NB4 (cell line): ENCODE measurements at regions not wholly inside any gene's neighbourhood (a gene's known extent, or its start where the extent isn't known, plus 50 kb on each side); places are given as distances from the start of the nearest gene placed in this dataset.

Source experiments
- MYC ChIP-seq: IDR thresholded peaks from 2 replicates; pipeline ENCODE4 v1.6.1; 2011; ENCODE audit warnings: low read depth, low read length
- POLR2A ChIP-seq: IDR thresholded peaks from 2 replicates; pipeline ENCODE4 v1.6.1; 2011; ENCODE audit warnings: mild to moderate bottlenecking; ENCODE audit not compliant: insufficient read length; ENCODE audit errors: extremely low read depth
- TF ChIP-seq, protein P1 (sequence below): IDR thresholded peaks from one replicate; pipeline ENCODE4 v1.5.1; 2012; ENCODE audit warnings: low read depth, low read length

DNA sequence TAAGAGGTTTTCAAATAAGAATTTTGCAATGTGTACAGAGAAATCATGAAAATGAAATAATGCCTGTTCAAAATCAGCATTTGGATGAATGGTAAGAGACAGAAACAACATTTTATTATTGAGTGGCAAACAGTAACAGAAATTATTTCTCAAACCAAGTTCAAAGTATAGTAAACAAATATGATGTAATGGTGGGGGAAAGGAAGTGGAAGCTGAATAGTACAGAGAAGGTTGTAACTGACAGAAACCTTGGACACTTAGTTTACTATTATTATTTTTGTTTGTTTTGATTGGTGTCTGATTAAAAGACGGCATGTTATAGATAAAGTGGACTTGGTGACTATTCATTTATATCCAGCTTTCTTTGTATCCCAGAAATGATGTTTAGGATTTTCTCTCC, 1637.4 kb upstream of the ACVR2A start:
- TF ChIP-seq, protein P1, sequence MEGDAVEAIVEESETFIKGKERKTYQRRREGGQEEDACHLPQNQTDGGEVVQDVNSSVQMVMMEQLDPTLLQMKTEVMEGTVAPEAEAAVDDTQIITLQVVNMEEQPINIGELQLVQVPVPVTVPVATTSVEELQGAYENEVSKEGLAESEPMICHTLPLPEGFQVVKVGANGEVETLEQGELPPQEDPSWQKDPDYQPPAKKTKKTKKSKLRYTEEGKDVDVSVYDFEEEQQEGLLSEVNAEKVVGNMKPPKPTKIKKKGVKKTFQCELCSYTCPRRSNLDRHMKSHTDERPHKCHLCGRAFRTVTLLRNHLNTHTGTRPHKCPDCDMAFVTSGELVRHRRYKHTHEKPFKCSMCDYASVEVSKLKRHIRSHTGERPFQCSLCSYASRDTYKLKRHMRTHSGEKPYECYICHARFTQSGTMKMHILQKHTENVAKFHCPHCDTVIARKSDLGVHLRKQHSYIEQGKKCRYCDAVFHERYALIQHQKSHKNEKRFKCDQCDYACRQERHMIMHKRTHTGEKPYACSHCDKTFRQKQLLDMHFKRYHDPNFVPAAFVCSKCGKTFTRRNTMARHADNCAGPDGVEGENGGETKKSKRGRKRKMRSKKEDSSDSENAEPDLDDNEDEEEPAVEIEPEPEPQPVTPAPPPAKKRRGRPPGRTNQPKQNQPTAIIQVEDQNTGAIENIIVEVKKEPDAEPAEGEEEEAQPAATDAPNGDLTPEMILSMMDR, result no peak
- TF ChIP-seq MYC (no peak), POLR2A (no peak)
